ENCODE measurements at regions not wholly inside any gene's neighbourhood (a gene's known extent, or its start where the extent isn't known, plus 50 kb on each side); places are given as distances from the start of the nearest gene placed in this dataset.

DNA sequence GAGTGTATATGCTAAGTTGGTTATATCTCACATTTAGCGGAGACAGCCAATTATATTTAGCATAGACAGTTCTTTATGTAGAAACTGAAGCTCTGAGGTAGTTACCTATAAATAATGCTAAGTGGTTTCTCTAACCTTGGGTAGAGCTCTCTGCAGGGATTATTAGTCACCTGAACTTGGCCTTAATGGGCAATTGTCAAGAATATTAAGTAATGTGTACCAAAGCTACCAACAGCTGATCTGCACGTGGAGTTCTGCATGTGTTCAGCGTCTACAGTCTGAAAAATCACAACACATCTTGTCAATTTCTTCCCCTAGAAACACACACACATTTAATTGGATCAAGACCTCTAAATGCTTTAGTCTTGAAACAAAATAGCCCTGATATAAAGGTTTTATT is 740.6 kb upstream of the FAM241A start:
- no peak for TF ChIP-seq POLR2AphosphoS5 (IDR thresholded peaks at IDR 0.05; ENCODE audit: low read depth, low read length)
- TF ChIP-seq POLR2A (IDR thresholded peaks at IDR 0.05; ENCODE audit: low read depth, low read length) = no peak
